ENCODE measurements at regions not wholly inside any gene's neighbourhood (a gene's known extent, or its start where the extent isn't known, plus 50 kb on each side); places are given as distances from the start of the nearest gene placed in this dataset.

GRCh38 chr3:102629943-102630342, 195.1 kb downstream of the ZPLD1 start:
- TF ChIP-seq ZFX (IDR thresholded peaks at IDR 0.05; ENCODE audit: borderline replicate concordance) (no peak), CTCF (IDR thresholded peaks at IDR 0.05) (no peak)
- no peak overlapping the region for H3K27ac ChIP-seq

GRCh38 chr3:102630531-102630930, 195.7 kb downstream of the ZPLD1 start:
- TF ChIP-seq CTCF (IDR thresholded peaks at IDR 0.05) = no peak
- TF ChIP-seq ZFX (IDR thresholded peaks at IDR 0.05; ENCODE audit: borderline replicate concordance) = no peak
- H3K27ac ChIP-seq = no peak overlapping the region

- no peak overlapping the region for H3K27ac ChIP-seq
- TF ChIP-seq CTCF (IDR thresholded peaks at IDR 0.05) (no peak), ZFX (IDR thresholded peaks at IDR 0.05; ENCODE audit: borderline replicate concordance) (no peak)
Measured at GRCh38 chr3:102643546-102643945, 208.7 kb downstream of the ZPLD1 start.

GRCh38 chr3:102646557-102646956, 211.7 kb downstream of the ZPLD1 start:
- TF ChIP-seq CTCF (IDR thresholded peaks at IDR 0.05) = no peak
- no peak for TF ChIP-seq ZFX (IDR thresholded peaks at IDR 0.05; ENCODE audit: borderline replicate concordance)
- H3K27ac ChIP-seq = no peak overlapping the region

GRCh38 chr3:102660653-102661052, 225.8 kb downstream of the ZPLD1 start:
- H3K27ac ChIP-seq = no peak overlapping the region
- TF ChIP-seq ZFX (IDR thresholded peaks at IDR 0.05; ENCODE audit: borderline replicate concordance) = no peak
- TF ChIP-seq CTCF (IDR thresholded peaks at IDR 0.05) = no peak

GRCh38 chr3:102661707-102662497, 227.1 kb downstream of the ZPLD1 start:
- no peak for TF ChIP-seq CTCF (IDR thresholded peaks at IDR 0.05)
- TF ChIP-seq ZFX (IDR thresholded peaks at IDR 0.05; ENCODE audit: borderline replicate concordance) = no peak
- no peak overlapping the region for H3K27ac ChIP-seq

GRCh38 chr3:102662498-102662772, 227.6 kb downstream of the ZPLD1 start:
- no peak overlapping the region for H3K27ac ChIP-seq
- TF ChIP-seq CTCF (IDR thresholded peaks at IDR 0.05) (no peak), ZFX (IDR thresholded peaks at IDR 0.05; ENCODE audit: borderline replicate concordance) (no peak)

All from 22Rv1 (cell line).